Panc1 (cell line): ENCODE measurements at regions not wholly inside any gene's neighbourhood (a gene's known extent, or its start where the extent isn't known, plus 50 kb on each side); places are given as distances from the start of the nearest gene placed in this dataset.

Experiments used
- POLR2AphosphoS5 ChIP-seq: IDR thresholded peaks from 2 replicates; pipeline ENCODE4 v1.6.1; 2012; ENCODE audit warnings: mild to moderate bottlenecking, low read depth, low read length, moderate library complexity
- SIN3A ChIP-seq: IDR thresholded peaks from 2 replicates; pipeline ENCODE4 v1.6.1; 2012; ENCODE audit warnings: low read depth, mild to moderate bottlenecking, low read length, moderate library complexity, borderline replicate concordance; ENCODE audit not compliant: insufficient read depth
- TCF7L2 ChIP-seq: IDR thresholded peaks from 2 replicates; pipeline ENCODE4 v1.6.1; 2011; ENCODE audit warnings: mild to moderate bottlenecking, low read depth, low read length, inconsistent platforms
- TF ChIP-seq, protein P1 (sequence below): fragments of 450-650 bp; IDR thresholded peaks from 2 replicates; pipeline ENCODE4 v1.5.1; 2017; ENCODE audit warnings: mild to moderate bottlenecking
- TF ChIP-seq, protein P2 (sequence below), 2 experiments: IDR thresholded peaks; 2 replicates each; pipeline ENCODE4 v1.6.1; 2011 to 2012; ENCODE audit warnings: low read depth in 2 of 2, control low read depth in 1 of 2, low read length in 1 of 2, mild to moderate bottlenecking in 1 of 2, moderate library complexity in 1 of 2; ENCODE audit not compliant: insufficient read depth in 1 of 2

- TF ChIP-seq, protein P1, sequence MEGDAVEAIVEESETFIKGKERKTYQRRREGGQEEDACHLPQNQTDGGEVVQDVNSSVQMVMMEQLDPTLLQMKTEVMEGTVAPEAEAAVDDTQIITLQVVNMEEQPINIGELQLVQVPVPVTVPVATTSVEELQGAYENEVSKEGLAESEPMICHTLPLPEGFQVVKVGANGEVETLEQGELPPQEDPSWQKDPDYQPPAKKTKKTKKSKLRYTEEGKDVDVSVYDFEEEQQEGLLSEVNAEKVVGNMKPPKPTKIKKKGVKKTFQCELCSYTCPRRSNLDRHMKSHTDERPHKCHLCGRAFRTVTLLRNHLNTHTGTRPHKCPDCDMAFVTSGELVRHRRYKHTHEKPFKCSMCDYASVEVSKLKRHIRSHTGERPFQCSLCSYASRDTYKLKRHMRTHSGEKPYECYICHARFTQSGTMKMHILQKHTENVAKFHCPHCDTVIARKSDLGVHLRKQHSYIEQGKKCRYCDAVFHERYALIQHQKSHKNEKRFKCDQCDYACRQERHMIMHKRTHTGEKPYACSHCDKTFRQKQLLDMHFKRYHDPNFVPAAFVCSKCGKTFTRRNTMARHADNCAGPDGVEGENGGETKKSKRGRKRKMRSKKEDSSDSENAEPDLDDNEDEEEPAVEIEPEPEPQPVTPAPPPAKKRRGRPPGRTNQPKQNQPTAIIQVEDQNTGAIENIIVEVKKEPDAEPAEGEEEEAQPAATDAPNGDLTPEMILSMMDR = no peak
- TF ChIP-seq POLR2AphosphoS5 = no peak
- TF ChIP-seq, protein P2, sequence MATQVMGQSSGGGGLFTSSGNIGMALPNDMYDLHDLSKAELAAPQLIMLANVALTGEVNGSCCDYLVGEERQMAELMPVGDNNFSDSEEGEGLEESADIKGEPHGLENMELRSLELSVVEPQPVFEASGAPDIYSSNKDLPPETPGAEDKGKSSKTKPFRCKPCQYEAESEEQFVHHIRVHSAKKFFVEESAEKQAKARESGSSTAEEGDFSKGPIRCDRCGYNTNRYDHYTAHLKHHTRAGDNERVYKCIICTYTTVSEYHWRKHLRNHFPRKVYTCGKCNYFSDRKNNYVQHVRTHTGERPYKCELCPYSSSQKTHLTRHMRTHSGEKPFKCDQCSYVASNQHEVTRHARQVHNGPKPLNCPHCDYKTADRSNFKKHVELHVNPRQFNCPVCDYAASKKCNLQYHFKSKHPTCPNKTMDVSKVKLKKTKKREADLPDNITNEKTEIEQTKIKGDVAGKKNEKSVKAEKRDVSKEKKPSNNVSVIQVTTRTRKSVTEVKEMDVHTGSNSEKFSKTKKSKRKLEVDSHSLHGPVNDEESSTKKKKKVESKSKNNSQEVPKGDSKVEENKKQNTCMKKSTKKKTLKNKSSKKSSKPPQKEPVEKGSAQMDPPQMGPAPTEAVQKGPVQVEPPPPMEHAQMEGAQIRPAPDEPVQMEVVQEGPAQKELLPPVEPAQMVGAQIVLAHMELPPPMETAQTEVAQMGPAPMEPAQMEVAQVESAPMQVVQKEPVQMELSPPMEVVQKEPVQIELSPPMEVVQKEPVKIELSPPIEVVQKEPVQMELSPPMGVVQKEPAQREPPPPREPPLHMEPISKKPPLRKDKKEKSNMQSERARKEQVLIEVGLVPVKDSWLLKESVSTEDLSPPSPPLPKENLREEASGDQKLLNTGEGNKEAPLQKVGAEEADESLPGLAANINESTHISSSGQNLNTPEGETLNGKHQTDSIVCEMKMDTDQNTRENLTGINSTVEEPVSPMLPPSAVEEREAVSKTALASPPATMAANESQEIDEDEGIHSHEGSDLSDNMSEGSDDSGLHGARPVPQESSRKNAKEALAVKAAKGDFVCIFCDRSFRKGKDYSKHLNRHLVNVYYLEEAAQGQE (IDR thresholded peaks at IDR 0.05; ENCODE audit: insufficient read depth in 1 of 2, low read depth in 2 of 2, low read length in 1 of 2) = no peak
- no peak for TF ChIP-seq TCF7L2
- TF ChIP-seq SIN3A = no peak
Measured at GRCh38 chr21:23463365-23463764, 2143.9 kb downstream of the MRPL39 start.
